LNCaP clone FGC (cell line): ENCODE measurements at regions not wholly inside any gene's neighbourhood (a gene's known extent, or its start where the extent isn't known, plus 50 kb on each side); places are given as distances from the start of the nearest gene placed in this dataset.

ENCODE experiments used
- DNase-seq: peaks from one replicate; pipeline ENCODE4 v3.0.0-alpha.2; 2011; ENCODE audit warnings: low read depth
- H3K4me3 ChIP-seq: 2 replicates; pipeline ENCODE4 v1.5.1; 2011; ENCODE audit warnings: mild to moderate bottlenecking, low read depth, low read length, control low read depth
- CTCF ChIP-seq: IDR thresholded peaks from 2 replicates; pipeline ENCODE4 v1.5.1; 2012; ENCODE audit warnings: mild to moderate bottlenecking; ENCODE audit not compliant: control insufficient read depth, insufficient read depth; ENCODE audit errors: extremely low read depth

- DNase-seq: no peak
- TF ChIP-seq CTCF: no peak
- no peak overlapping the region for H3K4me3 ChIP-seq
These were observed 97.6 kb downstream of the TM2D1 start for GRCh38 chr1:61627365-61627764.

DNA sequence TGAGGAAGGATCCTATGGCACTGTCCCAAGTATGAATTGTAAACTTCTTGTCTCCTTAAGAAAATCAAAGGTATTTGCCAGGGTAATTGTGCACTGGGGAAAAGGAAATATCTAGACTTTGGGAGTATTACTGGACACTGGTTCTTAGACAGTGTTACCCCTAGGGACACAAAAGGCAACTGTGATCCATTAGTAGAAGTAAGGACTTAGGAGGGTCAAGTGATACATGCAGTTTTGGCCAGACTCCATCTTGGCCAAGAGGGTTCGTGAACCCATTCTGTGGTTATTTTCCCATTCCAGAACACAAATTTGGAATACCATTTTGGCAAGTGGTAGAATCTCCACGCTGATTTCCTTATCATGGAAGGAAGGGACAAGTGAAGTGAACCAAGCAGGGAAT lies 98.1 kb downstream of the TM2D1 start:
- DNase-seq: no peak
- no peak for TF ChIP-seq CTCF
- H3K4me3 ChIP-seq: no peak overlapping the region

DNA sequence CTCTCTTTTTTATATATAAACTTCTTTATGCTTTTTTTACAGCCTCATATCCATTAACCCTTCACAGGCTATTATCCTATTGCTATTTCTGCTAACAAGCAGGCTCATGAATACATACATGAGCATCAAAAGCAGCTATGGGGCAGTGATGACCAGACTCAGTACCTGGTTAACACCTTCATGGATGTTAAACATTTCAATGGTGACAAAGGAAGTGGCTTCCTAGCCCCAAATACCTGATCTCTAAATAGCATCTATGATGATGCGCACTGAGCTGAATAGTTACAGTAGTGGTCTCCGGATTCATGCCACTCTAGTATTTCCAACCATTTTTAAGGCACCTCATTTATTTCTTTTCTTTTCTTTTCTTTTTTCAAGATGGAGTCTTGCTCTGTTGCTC lies 101.1 kb downstream of the TM2D1 start:
- H3K4me3 ChIP-seq: no peak overlapping the region
- no peak for TF ChIP-seq CTCF

DNA sequence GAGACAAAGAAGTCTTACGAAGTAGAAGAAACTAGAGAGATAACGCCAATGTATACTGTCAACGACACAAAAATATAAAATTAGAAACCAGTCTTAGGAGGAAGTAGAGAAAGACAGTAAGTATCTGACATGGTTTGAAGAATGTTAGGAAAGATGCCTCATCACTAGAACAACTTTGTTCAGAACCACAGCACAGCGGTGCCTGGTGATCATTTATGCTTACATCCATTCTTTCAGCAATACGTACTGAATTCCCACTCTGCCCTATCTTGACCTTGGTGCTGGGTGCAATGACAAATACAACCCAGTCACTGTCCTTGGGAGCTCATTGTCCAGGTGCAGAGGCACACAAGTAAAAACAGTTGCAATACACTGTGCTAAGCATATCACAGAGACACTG lies 104.4 kb downstream of the TM2D1 start:
- TF ChIP-seq CTCF: no peak
- no peak for DNase-seq
- H3K4me3 ChIP-seq: no peak overlapping the region

More for the DNA sequence above, 101.1 kb downstream of the TM2D1 start:
- no peak for DNase-seq

GRCh38 chr1:61618755-61619154 lies 106.2 kb downstream of the TM2D1 start:
- no peak overlapping the region for H3K4me3 ChIP-seq
- no peak for TF ChIP-seq CTCF
- DNase-seq: no peak

DNA sequence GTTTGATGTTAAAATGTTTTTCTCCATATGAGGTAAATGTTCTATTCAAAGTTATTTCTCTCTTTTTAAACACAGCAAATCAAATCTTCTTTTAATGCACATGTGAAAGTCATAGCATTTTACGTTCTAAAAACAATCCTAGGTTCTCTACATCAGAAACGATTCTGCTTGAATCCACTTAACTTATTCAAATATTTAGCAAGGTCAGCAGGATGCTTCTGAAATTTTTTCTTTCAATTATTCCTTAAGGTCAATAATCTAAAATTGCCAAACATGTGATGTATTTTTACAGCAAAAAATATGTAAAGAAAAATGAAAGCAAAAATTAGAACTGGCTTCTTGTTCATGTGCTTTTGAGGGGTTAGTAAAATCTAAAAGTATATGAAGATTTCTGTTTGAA lies 106.7 kb downstream of the TM2D1 start:
- TF ChIP-seq CTCF: no peak
- no peak overlapping the region for H3K4me3 ChIP-seq
- DNase-seq: no peak

- H3K4me3 ChIP-seq: no peak overlapping the region
- DNase-seq: no peak
- no peak for TF ChIP-seq CTCF
These were observed 108.1 kb downstream of the TM2D1 start for GRCh38 chr1:61616830-61617229.
